HepG2 (cell line): ENCODE measurements at regions not wholly inside any gene's neighbourhood (a gene's known extent, or its start where the extent isn't known, plus 50 kb on each side); places are given as distances from the start of the nearest gene placed in this dataset.

Experiments used
- ATAC-seq: fragments of 200-7000 bp; cut with Tn5 transposase; 3 replicates; pipeline ENCODE4 v1.9.1; 2020; ENCODE audit warnings: mild to moderate bottlenecking, moderate library complexity
- BruUV-seq: library from RNA; stranded (reverse); fragments of 400-500 nt; replicated peaks from 2 replicates; lab custom pipeline; 2021; lab: Mats Ljungman, UMichigan
- CTCF ChIA-PET: fragments of 300-600 bp; formaldehyde crosslinking; extraction: SDS; loops from one replicate; lab custom pipeline; 2021; ENCODE audit warnings: low total read pairs, inconsistent platforms, low intra/inter-chr PET ratio; lab: Yijun Ruan, JAX
- POLR2A ChIA-PET: fragments of 350-600 bp; sonication (Branson Sonifier 250); formaldehyde crosslinking; loops from one replicate; lab custom pipeline; 2020; ENCODE audit warnings: antibody characterized with exemption, inconsistent platforms; lab: Yijun Ruan, JAX
- DNase-seq: peaks from one replicate; pipeline ENCODE4 v3.0.0-alpha.2; 2015; ENCODE audit warnings: low spot score
- FAIRE-seq: peaks from 3 replicates; lab custom pipeline; 2011; peaks lifted over from hg19 to GRCh38; lab: Jason Lieb, UNC
- H2AFZ ChIP-seq: one replicate; pipeline ENCODE4 v1.6.1; 2011; ENCODE audit warnings: low read length, inconsistent platforms
- H3K27ac ChIP-seq: fragments of 300-600 bp; 3 replicates; pipeline ENCODE4 v1.8.0; 2011; ENCODE audit warnings: mixed run types, mild to moderate bottlenecking, mixed read lengths, low read length, inconsistent platforms; ENCODE audit not compliant: insufficient read depth; ENCODE audit errors: extremely low read length
- H3K27me3 ChIP-seq, 2 experiments: fragments of 200-600 bp in 1 of 2; 2 replicates in 1 of 2; 3 replicates in 1 of 2; pipeline versions ENCODE4 v1.6.0 to v1.8.0; 2011; ENCODE audit warnings: low read length in 2 of 2, mild to moderate bottlenecking in 2 of 2, moderate library complexity in 2 of 2, inconsistent platforms in 1 of 2; ENCODE audit not compliant: insufficient read depth in 2 of 2, control insufficient read depth in 1 of 2
- H3K36me3 ChIP-seq, 2 experiments: fragments of 200-600 bp in 1 of 2; replicated peaks in 1 of 2; 2 replicates in 1 of 2; 3 replicates in 1 of 2; pipeline versions ENCODE4 v1.5.1 to v1.8.0; 2011; ENCODE audit warnings: low read length in 2 of 2, inconsistent platforms in 1 of 2; ENCODE audit not compliant: insufficient read depth in 2 of 2, control insufficient read depth in 1 of 2
- H3K4me1 ChIP-seq: 2 replicates; pipeline ENCODE4 v1.5.1; 2012; ENCODE audit warnings: low read length, inconsistent platforms; ENCODE audit not compliant: insufficient read depth
- H3K4me2 ChIP-seq: 2 replicates; pipeline ENCODE4 v1.6.0; 2011; ENCODE audit warnings: low read depth, low read length, inconsistent platforms
- H3K4me3 ChIP-seq, 3 experiments: fragments of 200-600 bp in 1 of 3; sonication (generic), shearing (Covaris generic) in 1 of 3; replicated peaks in 1 of 3; 2 replicates each; pipeline ENCODE4 v1.5.1; 2011 to 2016; ENCODE audit warnings: low read length in 3 of 3, inconsistent platforms in 2 of 3, low read depth in 2 of 3, mild to moderate bottlenecking in 2 of 3, control low read depth in 1 of 3, mixed read lengths in 1 of 3; ENCODE audit not compliant: insufficient read depth in 1 of 3
- H3K79me2 ChIP-seq: one replicate; pipeline ENCODE4 v1.6.1; 2011; ENCODE audit warnings: low read length, inconsistent platforms; ENCODE audit not compliant: insufficient read depth
- H3K9ac ChIP-seq: 2 replicates; pipeline ENCODE4 v1.6.0; 2011; ENCODE audit warnings: mild to moderate bottlenecking, low read depth, low read length, inconsistent platforms; ENCODE audit not compliant: insufficient read depth
- H3K9me3 ChIP-seq: 2 replicates; pipeline ENCODE4 v1.5.1; 2012; ENCODE audit warnings: mild to moderate bottlenecking, low read length
- H4K20me1 ChIP-seq: 2 replicates; pipeline ENCODE4 v1.6.0; 2011; ENCODE audit warnings: inconsistent platforms, mild to moderate bottlenecking, low read length, moderate library complexity; ENCODE audit not compliant: insufficient read depth
- ARHGAP35 ChIP-seq: sonication (generic); formaldehyde crosslinking; IDR thresholded peaks from 2 replicates; pipeline ENCODE4 v1.9.0; 2022; ENCODE audit warnings: mild to moderate bottlenecking, inconsistent platforms, moderate library complexity, missing genetic modification reagents, borderline replicate concordance
- CSRNP1 ChIP-seq: sonication (generic); formaldehyde crosslinking; IDR thresholded peaks from 2 replicates; pipeline ENCODE4 v1.8.1; 2023; ENCODE audit warnings: mild to moderate bottlenecking, missing genetic modification reagents
- DMTF1 ChIP-seq: sonication (generic); formaldehyde crosslinking; IDR thresholded peaks from 2 replicates; pipeline ENCODE4 v1.4.0; 2020; ENCODE audit warnings: mild to moderate bottlenecking, missing genetic modification reagents
- HMGXB4 ChIP-seq, 2 experiments: sonication (generic) in 1 of 2; formaldehyde crosslinking in 1 of 2; IDR thresholded peaks; 2 replicates each; pipeline versions ENCODE4 v1.4.0 to v1.6.1; 2018 to 2020; ENCODE audit warnings: missing genetic modification reagents in 2 of 2, borderline replicate concordance in 1 of 2, low read depth in 1 of 2, mild to moderate bottlenecking in 1 of 2, missing biosample characterization in 1 of 2
- HNRNPH1 ChIP-seq: fragments of 200-400 bp; formaldehyde crosslinking; optimal IDR thresholded peaks from 2 replicates; pipeline ENCODE3; 2017; ENCODE audit warnings: mild to moderate bottlenecking, low read depth, low read length
- MTA1 ChIP-seq: sonication (generic); formaldehyde crosslinking; IDR thresholded peaks from 2 replicates; pipeline ENCODE4 v1.4.0; 2020; ENCODE audit warnings: missing genetic modification reagents, mild to moderate bottlenecking, borderline replicate concordance
- POLR2AphosphoS5 ChIP-seq: IDR thresholded peaks from 2 replicates; pipeline ENCODE4 v1.6.1; 2012; ENCODE audit warnings: low read depth, low read length
- SKIL ChIP-seq: sonication (generic); formaldehyde crosslinking; IDR thresholded peaks from 2 replicates; pipeline ENCODE4 v1.8.0; 2022; ENCODE audit warnings: missing genetic modification reagents, mild to moderate bottlenecking, moderate library complexity, borderline replicate concordance
- SP2 ChIP-seq: sonication (generic); formaldehyde crosslinking; IDR thresholded peaks from 2 replicates; pipeline ENCODE4 v1.5.1; 2020; ENCODE audit warnings: mild to moderate bottlenecking, missing genetic modification reagents
- ZBTB37 ChIP-seq: sonication (generic); formaldehyde crosslinking; IDR thresholded peaks from 2 replicates; pipeline ENCODE4 v1.4.0; 2020; ENCODE audit warnings: mild to moderate bottlenecking, missing genetic modification reagents
- ZFY ChIP-seq: sonication (generic); formaldehyde crosslinking; IDR thresholded peaks from 2 replicates; pipeline ENCODE4 v1.4.0; 2020; ENCODE audit warnings: missing genetic modification reagents
- ZNF256 ChIP-seq: sonication (generic); formaldehyde crosslinking; conservative IDR thresholded peaks from 2 replicates; pipeline ENCODE4 v1.4.0; 2020; ENCODE audit warnings: missing genetic modification reagents
- ZNF33B ChIP-seq: sonication (generic); formaldehyde crosslinking; IDR thresholded peaks from 2 replicates; pipeline ENCODE4 v1.5.1; 2020; ENCODE audit warnings: mild to moderate bottlenecking, missing genetic modification reagents
- ZNF703 ChIP-seq: sonication (generic); formaldehyde crosslinking; IDR thresholded peaks from 2 replicates; pipeline ENCODE4 v1.5.1; 2020; ENCODE audit warnings: missing genetic modification reagents, mild to moderate bottlenecking, moderate library complexity, borderline replicate concordance
- ZNF747 ChIP-seq: sonication (generic); formaldehyde crosslinking; IDR thresholded peaks from 2 replicates; pipeline ENCODE4 v1.8.1; 2023; ENCODE audit warnings: missing genetic modification reagents, mild to moderate bottlenecking, borderline replicate concordance
- WGBS: methylation state at CpG from one replicate; pipeline ENCODE4 v1.1.6; 2017; ENCODE audit warnings: low lambda C conversion rate; 5-methylcytosine and 5-hydroxymethylcytosine counted together
- in situ Hi-C: cut with HindIII; loops from 2 replicates; pipeline ENCODE4 v1.10.0; 2017; ENCODE audit warnings: low pct_unique_long_range_greater_than_20kb; ENCODE audit not compliant: extremely low pct_ligation_motif_present
- intact Hi-C: fragments of 100-400 bp; cut with micrococcal nuclease; formaldehyde crosslinking; loops from one replicate; pipeline ENCODE4 v1.10.0; 2022; ENCODE audit not compliant: unreplicated experiment

GRCh38 chr2:118479020-118479419, 368.4 kb downstream of the EN1 start:
- peaks cover 0 to 8% of the 10 kb centered on the region in 2 experiments; a peak in 2 of 5 replicates for H3K27me3 ChIP-seq
- POLR2A ChIA-PET = no interaction called here
- CTCF ChIA-PET = no interaction called here
- no peak overlapping the region for H3K27ac ChIP-seq
- no peak overlapping the region for H3K4me2 ChIP-seq
- H3K79me2 ChIP-seq = no peaks in the 10 kb centered on the region
- intact Hi-C loops (no loop called here), in situ Hi-C loops (no loop called here)
- H3K9ac ChIP-seq = no peak overlapping the region
- no peak for ATAC-seq
- peaks cover 16% of the 10 kb centered on the region for H3K4me1 ChIP-seq
- DNase-seq = no peak
- FAIRE-seq = no peak
- TF ChIP-seq POLR2AphosphoS5 (no peak), ZFY (CRISPR knock-in tag) (no peak), SKIL (no peak), ZNF747 (CRISPR knock-in tag) (no peak), ZBTB37 (CRISPR knock-in tag) (no peak), ZNF703 (no peak), ZNF33B (CRISPR knock-in tag) (no peak), MTA1 (CRISPR knock-in tag) (no peak), SP2 (CRISPR knock-in tag) (no peak), HMGXB4 (CRISPR knock-in tag; IDR thresholded peaks at IDR 0.05; ENCODE audit: borderline replicate concordance in 1 of 2, low read depth in 1 of 2) (no peak), CSRNP1 (no peak), HNRNPH1 (no peak), ZNF256 (CRISPR knock-in tag) (no peak), ARHGAP35 (CRISPR knock-in tag) (no peak), DMTF1 (CRISPR knock-in tag) (no peak)
- no peak overlapping the region for H2AFZ ChIP-seq
- no peaks in the 10 kb centered on the region for H4K20me1 ChIP-seq
- no peaks in the 10 kb centered on the region for H3K36me3 ChIP-seq
- WGBS = 85% methylated on average over 5 of the region's 5 CpGs
- no TSS peak for BruUV-seq
- no peak overlapping the region for H3K4me3 ChIP-seq
- H3K9me3 ChIP-seq = no peaks in the 10 kb centered on the region
